SU-DHL-6 (cell line): ENCODE measurements at regions not wholly inside any gene's neighbourhood (a gene's known extent, or its start where the extent isn't known, plus 50 kb on each side); places are given as distances from the start of the nearest gene placed in this dataset.

Source experiments
- H2AFZ ChIP-seq: fragments of 200-600 bp; sonication (generic); 2 replicates; pipeline ENCODE4 v1.6.1; 2014; ENCODE audit warnings: low read depth, mild to moderate bottlenecking, moderate library complexity, mixed read lengths, antibody characterized with exemption, low read length; ENCODE audit not compliant: severe bottlenecking
- H3F3A ChIP-seq: fragments of 200-600 bp; shearing (Covaris generic); 2 replicates; pipeline ENCODE4 v1.6.0; 2016; ENCODE audit warnings: antibody characterized with exemption, mild to moderate bottlenecking; ENCODE audit not compliant: insufficient read depth
- H3K27ac ChIP-seq: fragments of 200-600 bp; sonication (generic); 2 replicates; pipeline ENCODE4 v1.5.1; 2016; ENCODE audit warnings: low read depth, mild to moderate bottlenecking, low read length, moderate library complexity, mixed read lengths
- H3K27me3 ChIP-seq: fragments of 200-600 bp; sonication (generic), shearing (Covaris generic); 2 replicates; pipeline ENCODE4 v1.6.0; 2014; ENCODE audit warnings: mild to moderate bottlenecking, low read length
- H3K36me3 ChIP-seq: fragments of 200-600 bp; sonication (generic); 2 replicates; pipeline ENCODE4 v1.6.1; 2014; ENCODE audit warnings: mild to moderate bottlenecking, low read length, mixed read lengths
- H3K4me2 ChIP-seq: fragments of 300-600, 200-600 bp; shearing (Covaris generic), sonication (generic); 2 replicates; pipeline ENCODE4 v1.6.0; 2014; ENCODE audit warnings: low read length, low read depth, mild to moderate bottlenecking; ENCODE audit not compliant: poor library complexity, severe bottlenecking
- H3K4me3 ChIP-seq: fragments of 200-600 bp; sonication (generic); 2 replicates; pipeline ENCODE4 v1.5.1; 2014; ENCODE audit warnings: antibody characterized with exemption, low read length, mild to moderate bottlenecking, mixed read lengths; ENCODE audit not compliant: insufficient read depth, poor library complexity, severe bottlenecking
- H3K79me2 ChIP-seq: fragments of 200-600 bp; sonication (generic); 2 replicates; pipeline ENCODE4 v1.6.1; 2014; ENCODE audit warnings: mild to moderate bottlenecking, low read length, moderate library complexity; ENCODE audit not compliant: insufficient read depth
- H3K9ac ChIP-seq: fragments of 200-600 bp; sonication (generic); 2 replicates; pipeline ENCODE4 v1.7.0; 2014; ENCODE audit warnings: mild to moderate bottlenecking, low read length
- H3K9me2 ChIP-seq: fragments of 200-600 bp; sonication (generic); replicated peaks from 2 replicates; pipeline ENCODE4 v1.6.1; 2014; ENCODE audit warnings: low read length; ENCODE audit not compliant: insufficient read depth
- H3K9me3 ChIP-seq: fragments of 200-600 bp; sonication (generic); 2 replicates; pipeline ENCODE4 v1.6.1; 2014; ENCODE audit warnings: low read length, mixed read lengths; ENCODE audit not compliant: insufficient read depth
- H4K20me1 ChIP-seq: fragments of 200-600 bp; sonication (generic); 2 replicates; pipeline ENCODE4 v1.6.1; 2014; ENCODE audit warnings: low read depth, mild to moderate bottlenecking, antibody characterized with exemption, low read length, moderate library complexity, mixed read lengths
- EZH2phosphoT487 ChIP-seq: fragments of 200-600 bp; sonication (generic), shearing (Covaris generic); conservative IDR thresholded peaks from 2 replicates; pipeline ENCODE4 v1.6.1; 2018; ENCODE audit warnings: mild to moderate bottlenecking, antibody characterized with exemption, low read length, moderate library complexity, mixed read lengths
- TF ChIP-seq, protein P1 (sequence below): fragments of 200-600 bp; sonication (generic); IDR thresholded peaks from one replicate; pipeline ENCODE4 v1.5.1; 2017; ENCODE audit warnings: antibody characterized with exemption, mild to moderate bottlenecking, low read length, moderate library complexity; ENCODE audit not compliant: insufficient read depth, poor library complexity, severe bottlenecking

DNA sequence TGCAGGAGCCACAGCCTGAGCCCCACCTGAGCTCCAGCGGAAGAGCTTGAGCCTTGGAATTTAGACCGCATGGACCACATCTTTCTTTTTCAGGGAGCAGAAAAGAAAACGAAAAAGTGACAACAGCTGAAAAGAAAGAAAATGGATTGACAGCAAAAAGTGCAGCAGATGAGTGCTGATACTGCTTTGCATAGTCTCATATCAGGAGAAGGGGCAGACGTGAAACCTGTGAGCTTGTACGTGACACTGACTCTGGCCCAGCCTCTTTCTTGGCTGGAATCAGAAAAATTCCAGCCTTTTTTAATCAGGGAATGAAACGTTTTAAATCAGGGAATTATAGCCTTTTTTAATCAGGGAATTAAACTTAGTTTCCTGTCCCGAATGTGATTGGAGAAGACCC, 1296.5 kb downstream of the TMEM121 start:
- no peaks in the 10 kb centered on the region for H3F3A ChIP-seq
- no peak overlapping the region for H3K4me3 ChIP-seq
- TF ChIP-seq, protein P1, sequence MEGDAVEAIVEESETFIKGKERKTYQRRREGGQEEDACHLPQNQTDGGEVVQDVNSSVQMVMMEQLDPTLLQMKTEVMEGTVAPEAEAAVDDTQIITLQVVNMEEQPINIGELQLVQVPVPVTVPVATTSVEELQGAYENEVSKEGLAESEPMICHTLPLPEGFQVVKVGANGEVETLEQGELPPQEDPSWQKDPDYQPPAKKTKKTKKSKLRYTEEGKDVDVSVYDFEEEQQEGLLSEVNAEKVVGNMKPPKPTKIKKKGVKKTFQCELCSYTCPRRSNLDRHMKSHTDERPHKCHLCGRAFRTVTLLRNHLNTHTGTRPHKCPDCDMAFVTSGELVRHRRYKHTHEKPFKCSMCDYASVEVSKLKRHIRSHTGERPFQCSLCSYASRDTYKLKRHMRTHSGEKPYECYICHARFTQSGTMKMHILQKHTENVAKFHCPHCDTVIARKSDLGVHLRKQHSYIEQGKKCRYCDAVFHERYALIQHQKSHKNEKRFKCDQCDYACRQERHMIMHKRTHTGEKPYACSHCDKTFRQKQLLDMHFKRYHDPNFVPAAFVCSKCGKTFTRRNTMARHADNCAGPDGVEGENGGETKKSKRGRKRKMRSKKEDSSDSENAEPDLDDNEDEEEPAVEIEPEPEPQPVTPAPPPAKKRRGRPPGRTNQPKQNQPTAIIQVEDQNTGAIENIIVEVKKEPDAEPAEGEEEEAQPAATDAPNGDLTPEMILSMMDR: no peak
- H3K36me3 ChIP-seq: no peaks in the 10 kb centered on the region
- no peak overlapping the region for H2AFZ ChIP-seq
- H4K20me1 ChIP-seq: no peaks in the 10 kb centered on the region
- H3K4me2 ChIP-seq: no peak overlapping the region
- no peaks in the 10 kb centered on the region for H3K9me2 ChIP-seq
- H3K79me2 ChIP-seq: no peaks in the 10 kb centered on the region
- H3K27ac ChIP-seq: no peak overlapping the region
- no peaks in the 10 kb centered on the region for H3K9me3 ChIP-seq
- no peaks in the 10 kb centered on the region for H3K27me3 ChIP-seq
- no peak overlapping the region for H3K9ac ChIP-seq

DNA sequence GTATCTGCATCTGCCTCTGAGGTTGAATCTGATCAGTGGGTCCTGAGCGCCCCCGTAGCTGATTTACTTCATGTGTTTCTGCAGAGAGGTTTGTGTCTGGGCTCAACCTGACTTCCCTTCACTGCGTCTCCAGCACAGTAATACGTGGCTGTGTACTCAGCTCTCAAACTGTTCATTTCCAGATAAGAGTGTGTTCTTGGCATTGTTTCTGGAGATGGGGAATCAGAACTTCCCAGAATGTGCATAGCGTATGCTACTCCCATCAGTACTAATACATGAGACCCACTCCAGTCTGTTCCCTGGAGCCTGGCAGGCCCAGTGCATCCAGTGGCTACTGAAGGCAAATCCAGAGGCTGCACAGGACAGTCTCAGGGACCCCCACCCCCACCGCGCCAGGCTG, 1297.2 kb downstream of the TMEM121 start:
- Histone ChIP-seq H3F3A (no peaks in the 10 kb centered on the region), H3K4me2 (no peak overlapping the region), H3K36me3 (no peaks in the 10 kb centered on the region), H3K9me3 (no peaks in the 10 kb centered on the region), H3K27me3 (no peaks in the 10 kb centered on the region), H3K9ac (no peak overlapping the region), H3K4me3 (no peak overlapping the region), H2AFZ (no peak overlapping the region), H4K20me1 (no peaks in the 10 kb centered on the region), H3K9me2 (no peaks in the 10 kb centered on the region), H3K27ac (no peak overlapping the region), H3K79me2 (no peaks in the 10 kb centered on the region)
- TF ChIP-seq EZH2phosphoT487: no peak
- TF ChIP-seq, protein P1: no peak

DNA sequence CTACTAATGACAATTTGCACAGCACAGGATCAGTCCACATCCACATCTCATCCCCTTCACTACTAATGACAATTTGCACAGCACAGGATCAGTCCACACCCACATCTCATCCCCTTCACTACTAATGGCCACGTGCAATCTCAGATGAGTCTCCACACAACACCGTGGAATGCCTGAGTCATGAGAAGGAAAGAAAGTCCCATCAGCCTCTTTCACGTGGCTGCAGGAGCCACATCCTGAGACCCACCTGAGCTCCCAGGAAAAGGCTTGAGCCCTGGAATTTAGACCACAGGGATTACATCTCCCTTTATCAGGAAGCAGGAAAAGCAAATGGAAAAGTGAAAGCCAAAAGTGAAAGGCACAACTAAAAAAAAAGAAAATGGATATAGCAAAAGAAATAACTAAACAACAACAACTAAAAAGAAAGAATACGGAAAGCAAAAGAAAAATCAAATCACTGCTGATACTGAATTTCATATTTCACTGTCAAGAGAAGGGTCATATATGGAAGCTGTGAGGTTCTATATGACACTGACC, 1300.5 kb downstream of the TMEM121 start:
- H3F3A ChIP-seq: peaks cover 14% of the 10 kb centered on the region
- no peaks in the 10 kb centered on the region for H3K36me3 ChIP-seq
- H3K9me2 ChIP-seq: no peaks in the 10 kb centered on the region
- no peak overlapping the region for H3K27ac ChIP-seq
- no peak overlapping the region for H2AFZ ChIP-seq
- no peak overlapping the region for H3K9ac ChIP-seq
- peaks cover 10% of the 10 kb centered on the region; the same call in 1 of the 2 replicates for H3K9me3 ChIP-seq
- no peak for TF ChIP-seq EZH2phosphoT487
- TF ChIP-seq, protein P1: no peak
- H3K4me2 ChIP-seq: no peak overlapping the region
- no peaks in the 10 kb centered on the region for H3K79me2 ChIP-seq
- H4K20me1 ChIP-seq: no peaks in the 10 kb centered on the region
- no peak overlapping the region for H3K4me3 ChIP-seq
- H3K27me3 ChIP-seq: no peaks in the 10 kb centered on the region
